ENCODE measurements at regions not wholly inside any gene's neighbourhood (a gene's known extent, or its start where the extent isn't known, plus 50 kb on each side); places are given as distances from the start of the nearest gene placed in this dataset.
"Not testable (repeated sequence)": the region's sequence is repeated elsewhere in the genome, so short reads cannot be mapped to it uniquely, and the experiment has no call there.

DNA sequence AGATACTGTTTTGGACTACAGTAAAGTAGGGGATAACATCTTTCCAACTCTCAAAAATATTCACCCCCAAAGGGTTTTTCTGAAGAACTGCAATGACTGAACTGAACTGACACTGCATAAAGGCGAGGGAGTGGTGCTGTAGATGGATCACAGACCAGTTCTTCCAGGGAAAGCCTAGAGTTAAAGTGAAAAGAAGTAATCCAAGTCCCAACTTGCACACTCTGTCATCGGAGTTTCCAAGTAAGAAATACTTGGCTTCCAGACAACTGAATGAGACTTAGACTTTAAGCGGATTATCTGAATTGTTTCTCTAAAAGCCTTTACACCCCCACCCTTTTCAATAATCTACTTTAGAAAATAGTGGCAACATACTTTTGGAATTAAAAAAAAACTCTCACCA lies 134.1 kb upstream of the PREP start:
- Histone ChIP-seq H3K27ac (ENCODE audit: low read depth, low read length) (no peak overlapping the region), H2AFZ (ENCODE audit: low read length, unreplicated experiment) (no peak overlapping the region), H3K36me3 (ENCODE audit: insufficient read depth, low read length) (no peaks in the 10 kb centered on the region), H3K27me3 (ENCODE audit: insufficient read depth, low read length) (no peaks in the 10 kb centered on the region), H3K4me3 (ENCODE audit: low read depth, low read length) (no peak overlapping the region), H3K4me1 (ENCODE audit: control insufficient read depth, insufficient read depth, low read length, unreplicated experiment) (no peaks in the 10 kb centered on the region), H3K79me2 (ENCODE audit: control insufficient read depth, insufficient read depth, low read length, unreplicated experiment) (no peaks in the 10 kb centered on the region)

DNA sequence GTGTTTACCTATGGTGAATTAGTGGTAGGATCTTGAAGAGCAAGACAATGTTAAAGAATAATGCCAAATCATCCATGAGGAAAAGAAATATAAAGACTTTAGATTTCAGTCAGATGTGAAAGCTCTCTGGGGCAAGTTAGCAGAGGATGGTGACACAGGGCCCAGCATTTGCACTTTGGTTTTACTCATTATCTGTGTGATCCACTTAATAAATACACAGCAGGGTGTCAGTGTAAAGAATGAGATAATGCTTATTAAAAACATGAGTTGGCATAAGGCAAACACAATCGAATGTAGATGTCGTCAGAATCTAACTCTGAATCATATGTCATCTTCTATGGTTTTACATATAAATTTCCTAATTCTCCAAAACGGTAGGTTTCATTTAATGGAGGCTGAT lies 130.4 kb upstream of the PREP start:
- no peak overlapping the region for H3K27ac ChIP-seq (ENCODE audit: low read depth, low read length)

DNA sequence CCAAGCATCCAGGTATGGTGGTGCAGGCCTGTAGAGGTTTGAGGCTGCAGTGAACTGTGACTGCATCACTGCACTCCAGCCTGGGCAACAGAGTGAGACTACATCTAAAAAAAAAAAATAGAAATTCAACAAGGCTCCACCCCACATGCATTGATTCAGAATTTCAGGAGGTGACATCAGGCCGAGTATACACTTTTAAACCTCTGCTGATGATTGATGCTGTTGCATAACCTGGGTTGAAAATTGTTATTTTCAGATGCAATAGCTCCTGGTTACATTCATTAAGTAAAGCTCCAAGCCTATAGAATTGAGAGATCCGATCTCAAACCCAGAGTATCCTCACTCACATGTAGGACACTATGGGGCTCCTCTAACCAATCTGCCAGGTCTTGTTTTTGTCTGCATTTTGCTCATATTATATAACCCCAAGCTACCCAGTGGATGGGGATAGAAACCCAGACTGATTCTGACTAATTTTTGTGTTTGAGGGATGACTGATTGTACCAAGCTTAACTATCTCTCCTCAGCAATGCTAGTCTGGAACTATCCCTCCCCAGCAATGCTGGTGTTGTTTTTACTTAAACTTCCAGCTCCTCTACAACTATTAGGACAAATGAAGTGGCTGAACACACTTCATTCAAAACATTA lies 123.5 kb upstream of the PREP start:
- Histone ChIP-seq H3K27me3 (ENCODE audit: insufficient read depth, low read length) (no peaks in the 10 kb centered on the region), H3K4me1 (ENCODE audit: control insufficient read depth, insufficient read depth, low read length, unreplicated experiment) (peaks cover 10% of the 10 kb centered on the region), H3K36me3 (ENCODE audit: insufficient read depth, low read length) (no peaks in the 10 kb centered on the region), H2AFZ (ENCODE audit: low read length, unreplicated experiment) (no peak overlapping the region), H3K79me2 (ENCODE audit: control insufficient read depth, insufficient read depth, low read length, unreplicated experiment) (no peaks in the 10 kb centered on the region), H3K4me3 (ENCODE audit: low read depth, low read length) (no peak overlapping the region), H3K27ac (ENCODE audit: low read depth, low read length) (no peak overlapping the region)

More for the DNA sequence above, 130.4 kb upstream of the PREP start:
- Histone ChIP-seq H3K36me3 (ENCODE audit: insufficient read depth, low read length) (no peaks in the 10 kb centered on the region), H2AFZ (ENCODE audit: low read length, unreplicated experiment) (no peak overlapping the region), H3K4me1 (ENCODE audit: control insufficient read depth, insufficient read depth, low read length, unreplicated experiment) (no peaks in the 10 kb centered on the region), H3K79me2 (ENCODE audit: control insufficient read depth, insufficient read depth, low read length, unreplicated experiment) (no peaks in the 10 kb centered on the region), H3K4me3 (ENCODE audit: low read depth, low read length) (no peak overlapping the region), H3K27me3 (ENCODE audit: insufficient read depth, low read length) (no peaks in the 10 kb centered on the region)

DNA sequence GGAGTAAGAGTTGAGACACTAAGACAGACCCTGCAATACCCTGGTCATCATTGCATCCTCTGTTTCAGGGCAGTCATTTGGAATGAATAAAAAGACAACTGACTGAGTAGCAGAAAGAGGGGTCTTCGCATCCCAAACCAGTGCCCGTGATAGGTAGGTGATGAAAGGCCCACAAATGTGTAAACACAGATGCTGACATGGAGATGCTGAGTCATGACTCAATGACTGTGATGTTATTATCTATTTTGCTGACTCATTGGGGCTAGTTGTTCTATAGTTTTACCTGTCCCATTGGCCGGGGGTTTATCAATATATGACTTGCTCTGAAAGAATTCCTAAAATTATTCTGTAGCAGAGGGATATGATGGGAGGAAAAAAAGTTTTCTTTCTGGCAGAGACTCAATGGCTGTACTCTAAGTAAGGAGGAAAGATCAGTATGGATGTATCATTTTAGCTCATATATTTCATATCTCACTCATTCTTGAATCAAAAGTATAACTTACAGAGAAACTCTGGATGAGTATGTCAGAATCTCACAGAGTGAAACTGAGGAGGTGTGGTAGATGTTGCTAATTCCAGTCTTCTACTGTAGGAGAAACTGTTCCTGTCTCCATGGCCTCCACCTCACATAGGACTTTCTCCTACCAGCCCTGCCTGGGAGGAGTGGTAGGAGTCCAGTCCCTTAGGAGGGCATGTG lies 119.9 kb upstream of the PREP start:
- Histone ChIP-seq H3K36me3 (ENCODE audit: insufficient read depth, low read length) (no peaks in the 10 kb centered on the region), H2AFZ (ENCODE audit: low read length, unreplicated experiment) (peak overlapping the region; percentile 22), H3K27ac (ENCODE audit: low read depth, low read length) (0 out of 2 replicates have a peak overlapping the region, but pooled peaks have one; percentile 19), H3K4me1 (ENCODE audit: control insufficient read depth, insufficient read depth, low read length, unreplicated experiment) (peaks cover 10% of the 10 kb centered on the region), H3K27me3 (ENCODE audit: insufficient read depth, low read length) (no peaks in the 10 kb centered on the region), H3K4me3 (ENCODE audit: low read depth, low read length) (no peak overlapping the region), H3K79me2 (ENCODE audit: control insufficient read depth, insufficient read depth, low read length, unreplicated experiment) (no peaks in the 10 kb centered on the region)

DNA sequence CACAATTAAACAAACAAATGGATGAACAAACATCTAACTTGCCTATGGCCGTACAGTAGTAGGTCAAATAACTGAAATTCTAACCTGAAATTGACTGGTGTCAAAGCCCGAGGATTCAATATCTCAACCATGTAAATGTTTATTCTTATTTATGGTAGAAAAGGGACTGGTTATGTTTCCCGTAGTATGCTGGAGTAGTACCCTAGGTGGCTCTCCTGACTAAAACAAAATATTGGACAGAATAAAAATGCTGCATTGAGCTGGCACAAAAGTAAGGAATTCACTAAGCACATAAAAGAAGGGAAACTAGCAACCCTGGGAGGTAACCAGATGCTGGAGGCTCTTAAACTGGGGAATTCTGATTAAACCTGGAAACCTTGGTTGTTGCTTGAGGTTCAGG lies 117.1 kb upstream of the PREP start:
- H2AFZ ChIP-seq (ENCODE audit: low read length, unreplicated experiment), result no peak overlapping the region
- no peaks in the 10 kb centered on the region for H3K79me2 ChIP-seq (ENCODE audit: control insufficient read depth, insufficient read depth, low read length, unreplicated experiment)
- no peaks in the 10 kb centered on the region for H3K36me3 ChIP-seq (ENCODE audit: insufficient read depth, low read length)
- no peak overlapping the region for H3K27ac ChIP-seq (ENCODE audit: low read depth, low read length)
- H3K27me3 ChIP-seq (ENCODE audit: insufficient read depth, low read length), result peaks cover 5% of the 10 kb centered on the region; the same call in 1 of the 2 replicates
- H3K4me1 ChIP-seq (ENCODE audit: control insufficient read depth, insufficient read depth, low read length, unreplicated experiment), result peaks cover 10% of the 10 kb centered on the region
- H3K4me3 ChIP-seq (ENCODE audit: low read depth, low read length), result no peak overlapping the region

DNA sequence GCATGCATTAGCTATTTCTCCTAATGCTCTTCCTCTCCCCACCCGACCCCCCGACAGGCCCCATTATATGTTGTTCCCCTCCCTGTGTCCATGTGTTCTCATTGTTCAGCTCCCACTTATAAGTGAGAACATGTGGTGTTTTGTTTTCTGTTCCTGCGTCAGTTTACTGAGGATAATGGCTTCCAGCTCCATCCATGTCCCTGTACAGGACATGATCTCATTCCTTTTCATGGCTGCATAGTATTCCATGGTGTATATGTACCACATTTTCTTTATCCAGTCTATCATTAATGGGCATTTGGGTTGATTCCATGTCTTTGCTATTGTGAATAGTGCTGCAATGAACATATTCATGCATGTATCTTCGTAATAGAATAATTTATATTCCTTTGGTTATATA lies 116.1 kb upstream of the PREP start:
- H2AFZ ChIP-seq (ENCODE audit: low read length, unreplicated experiment); H3K79me2 ChIP-seq (ENCODE audit: control insufficient read depth, insufficient read depth, low read length, unreplicated experiment); H3K4me1 ChIP-seq (ENCODE audit: control insufficient read depth, insufficient read depth, low read length, unreplicated experiment); H3K27me3 ChIP-seq (ENCODE audit: insufficient read depth, low read length); H3K36me3 ChIP-seq (ENCODE audit: insufficient read depth, low read length); H3K27ac ChIP-seq (ENCODE audit: low read depth, low read length); H3K4me3 ChIP-seq (ENCODE audit: low read depth, low read length): not testable (repeated sequence)

DNA sequence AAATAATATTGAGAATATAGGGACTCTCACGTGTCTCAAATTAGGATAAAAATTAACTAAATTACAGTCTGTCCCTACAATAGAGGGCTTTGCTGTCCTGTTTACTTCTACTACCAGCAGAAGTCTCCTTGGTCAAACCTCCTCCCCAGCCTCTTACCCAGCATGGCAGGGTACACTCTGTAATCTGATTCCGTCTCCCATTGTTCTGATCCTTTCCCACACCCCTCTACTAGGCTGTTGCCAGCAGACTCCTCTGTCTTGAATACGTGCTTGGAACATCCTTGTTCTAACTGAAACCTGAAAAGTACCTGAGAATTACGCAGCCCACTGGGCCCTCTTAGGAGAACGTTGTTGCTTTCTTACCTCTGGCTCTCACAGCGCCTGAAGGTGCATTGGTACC lies 112.2 kb upstream of the PREP start:
- Histone ChIP-seq H3K79me2 (ENCODE audit: control insufficient read depth, insufficient read depth, low read length, unreplicated experiment) (no peaks in the 10 kb centered on the region), H3K4me1 (ENCODE audit: control insufficient read depth, insufficient read depth, low read length, unreplicated experiment) (no peaks in the 10 kb centered on the region), H3K27me3 (ENCODE audit: insufficient read depth, low read length) (peaks cover 5% of the 10 kb centered on the region; the same call in 1 of the 2 replicates), H3K4me3 (ENCODE audit: low read depth, low read length) (no peak overlapping the region), H2AFZ (ENCODE audit: low read length, unreplicated experiment) (no peak overlapping the region), H3K27ac (ENCODE audit: low read depth, low read length) (no peak overlapping the region), H3K36me3 (ENCODE audit: insufficient read depth, low read length) (no peaks in the 10 kb centered on the region)

DNA sequence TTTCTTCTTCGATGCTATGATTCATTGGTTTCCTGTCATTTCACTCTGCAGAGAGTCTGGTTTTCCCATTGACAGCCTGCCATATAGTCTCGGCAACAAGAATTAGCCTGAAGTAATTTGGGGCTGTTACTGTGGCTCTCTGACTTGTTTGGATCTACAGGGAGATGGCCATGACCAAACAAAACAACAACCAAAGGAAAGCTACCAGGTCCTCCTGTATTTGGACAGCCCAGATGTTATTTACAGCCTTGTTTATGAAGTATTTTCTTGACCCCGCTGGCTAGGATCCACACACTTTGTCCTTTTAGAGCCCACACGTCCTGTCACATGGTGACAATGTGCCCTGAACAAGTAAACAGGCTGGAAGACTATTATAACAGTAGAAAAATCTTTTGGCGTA lies 111.4 kb upstream of the PREP start:
- no peaks in the 10 kb centered on the region for H3K4me1 ChIP-seq (ENCODE audit: control insufficient read depth, insufficient read depth, low read length, unreplicated experiment)
- H2AFZ ChIP-seq (ENCODE audit: low read length, unreplicated experiment), result no peak overlapping the region
- no peak overlapping the region for H3K27ac ChIP-seq (ENCODE audit: low read depth, low read length)
- peaks cover 5% of the 10 kb centered on the region; the same call in 1 of the 2 replicates for H3K27me3 ChIP-seq (ENCODE audit: insufficient read depth, low read length)
- H3K79me2 ChIP-seq (ENCODE audit: control insufficient read depth, insufficient read depth, low read length, unreplicated experiment), result no peaks in the 10 kb centered on the region
- H3K4me3 ChIP-seq (ENCODE audit: low read depth, low read length), result no peak overlapping the region
- H3K36me3 ChIP-seq (ENCODE audit: insufficient read depth, low read length), result no peaks in the 10 kb centered on the region

DNA sequence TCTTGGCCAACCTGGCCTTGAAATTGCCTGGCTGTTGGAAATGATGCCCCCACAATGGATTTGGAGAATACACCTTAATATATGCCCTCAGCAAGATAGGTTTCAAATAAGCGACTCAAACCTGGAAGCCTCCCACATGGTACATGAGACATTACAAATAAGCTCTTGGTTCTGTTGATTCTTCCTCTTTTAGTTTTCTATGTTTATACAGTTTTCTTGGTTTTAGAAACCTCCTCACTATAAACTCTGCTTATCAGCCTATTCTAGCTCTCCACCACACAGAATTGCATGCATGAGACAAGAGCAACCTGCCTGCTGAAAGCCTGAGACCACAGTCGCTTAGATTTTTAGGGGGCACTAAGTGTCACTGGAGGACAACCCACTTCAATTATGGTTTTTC lies 108.8 kb upstream of the PREP start:
- H2AFZ ChIP-seq (ENCODE audit: low read length, unreplicated experiment), result no peak overlapping the region
- H3K79me2 ChIP-seq (ENCODE audit: control insufficient read depth, insufficient read depth, low read length, unreplicated experiment), result no peaks in the 10 kb centered on the region
- no peak overlapping the region for H3K27ac ChIP-seq (ENCODE audit: low read depth, low read length)
- H3K4me3 ChIP-seq (ENCODE audit: low read depth, low read length), result no peak overlapping the region
- no peaks in the 10 kb centered on the region for H3K36me3 ChIP-seq (ENCODE audit: insufficient read depth, low read length)
- peaks cover 5% of the 10 kb centered on the region; the same call in 1 of the 2 replicates for H3K27me3 ChIP-seq (ENCODE audit: insufficient read depth, low read length)
- no peaks in the 10 kb centered on the region for H3K4me1 ChIP-seq (ENCODE audit: control insufficient read depth, insufficient read depth, low read length, unreplicated experiment)

DNA sequence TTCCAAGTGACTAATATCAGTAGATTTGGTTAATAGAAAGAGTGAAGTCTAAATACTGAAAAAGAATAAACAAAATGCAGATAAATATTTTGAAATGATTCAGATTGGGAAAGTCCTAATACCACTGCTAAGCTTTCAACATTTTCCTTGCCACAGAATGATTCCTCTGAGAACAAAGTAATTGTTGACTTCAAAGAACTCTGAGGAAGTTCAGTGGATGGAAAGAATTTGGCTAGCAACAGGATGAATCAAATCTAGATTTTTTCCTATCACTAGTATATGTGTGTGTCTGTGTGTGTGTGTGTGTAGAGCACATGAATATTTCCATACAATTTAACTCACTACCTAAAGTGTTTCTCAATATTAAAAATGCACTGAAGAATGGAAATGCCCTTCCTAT lies 107.9 kb upstream of the PREP start:
- H3K4me3 ChIP-seq (ENCODE audit: low read depth, low read length), result no peak overlapping the region
- no peak overlapping the region for H2AFZ ChIP-seq (ENCODE audit: low read length, unreplicated experiment)
- no peaks in the 10 kb centered on the region for H3K27me3 ChIP-seq (ENCODE audit: insufficient read depth, low read length)
- no peak overlapping the region for H3K27ac ChIP-seq (ENCODE audit: low read depth, low read length)
- no peaks in the 10 kb centered on the region for H3K36me3 ChIP-seq (ENCODE audit: insufficient read depth, low read length)
- no peaks in the 10 kb centered on the region for H3K4me1 ChIP-seq (ENCODE audit: control insufficient read depth, insufficient read depth, low read length, unreplicated experiment)
- H3K79me2 ChIP-seq (ENCODE audit: control insufficient read depth, insufficient read depth, low read length, unreplicated experiment), result no peaks in the 10 kb centered on the region
